ENCODE measurements at regions not wholly inside any gene's neighbourhood (a gene's known extent, or its start where the extent isn't known, plus 50 kb on each side); places are given as distances from the start of the nearest gene placed in this dataset.

DNA sequence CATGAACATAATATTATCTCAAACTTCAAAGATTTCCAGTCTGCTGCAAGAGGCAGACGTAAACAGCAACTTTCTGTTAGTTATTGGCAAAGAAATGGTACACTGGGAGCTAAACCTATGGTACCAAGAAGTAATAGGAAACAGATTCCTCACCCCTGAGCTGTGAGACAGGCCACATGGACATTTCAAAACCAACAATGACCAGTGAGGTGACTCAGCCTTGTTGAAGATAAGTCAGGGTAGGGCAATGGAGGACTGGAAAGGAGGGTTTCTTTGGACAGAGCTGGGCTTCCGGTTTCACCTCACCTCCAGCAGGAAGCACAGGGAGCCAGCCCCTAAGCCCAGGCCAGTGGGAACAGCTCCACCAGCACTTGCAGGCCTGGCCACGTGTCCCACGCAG lies 1320.5 kb downstream of the AACS start:
- TF ChIP-seq, protein P1, sequence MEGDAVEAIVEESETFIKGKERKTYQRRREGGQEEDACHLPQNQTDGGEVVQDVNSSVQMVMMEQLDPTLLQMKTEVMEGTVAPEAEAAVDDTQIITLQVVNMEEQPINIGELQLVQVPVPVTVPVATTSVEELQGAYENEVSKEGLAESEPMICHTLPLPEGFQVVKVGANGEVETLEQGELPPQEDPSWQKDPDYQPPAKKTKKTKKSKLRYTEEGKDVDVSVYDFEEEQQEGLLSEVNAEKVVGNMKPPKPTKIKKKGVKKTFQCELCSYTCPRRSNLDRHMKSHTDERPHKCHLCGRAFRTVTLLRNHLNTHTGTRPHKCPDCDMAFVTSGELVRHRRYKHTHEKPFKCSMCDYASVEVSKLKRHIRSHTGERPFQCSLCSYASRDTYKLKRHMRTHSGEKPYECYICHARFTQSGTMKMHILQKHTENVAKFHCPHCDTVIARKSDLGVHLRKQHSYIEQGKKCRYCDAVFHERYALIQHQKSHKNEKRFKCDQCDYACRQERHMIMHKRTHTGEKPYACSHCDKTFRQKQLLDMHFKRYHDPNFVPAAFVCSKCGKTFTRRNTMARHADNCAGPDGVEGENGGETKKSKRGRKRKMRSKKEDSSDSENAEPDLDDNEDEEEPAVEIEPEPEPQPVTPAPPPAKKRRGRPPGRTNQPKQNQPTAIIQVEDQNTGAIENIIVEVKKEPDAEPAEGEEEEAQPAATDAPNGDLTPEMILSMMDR (conservative IDR thresholded peaks at IDR 0.05) = no peak
- no peak for TF ChIP-seq EZH2 (IDR thresholded peaks at IDR 0.05; ENCODE audit: low read depth)
